ENCODE measurements at regions not wholly inside any gene's neighbourhood (a gene's known extent, or its start where the extent isn't known, plus 50 kb on each side); places are given as distances from the start of the nearest gene placed in this dataset.

DNA sequence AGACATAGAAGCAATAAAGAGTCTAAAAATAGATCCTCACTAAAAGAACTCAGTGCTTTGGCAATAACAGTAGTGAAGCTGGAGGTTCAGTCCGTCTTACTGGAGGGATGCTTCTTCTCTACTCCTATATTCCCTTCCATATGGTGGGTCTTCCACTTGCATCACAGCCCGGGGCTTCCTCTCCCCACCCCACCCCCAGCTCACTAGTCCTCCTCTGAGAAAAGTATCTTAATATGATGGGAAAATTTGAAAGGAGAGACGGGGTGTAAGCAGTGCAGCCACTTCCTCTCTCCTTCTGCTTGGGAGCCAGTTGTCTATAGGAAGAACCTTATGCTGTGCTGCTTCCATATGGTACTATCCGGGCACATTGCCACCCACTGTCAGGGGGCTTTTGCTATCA lies 57.2 kb upstream of the SPOPL start:
- DNase-seq (no peak), ATAC-seq (no peak)
- intact Hi-C loops (cut with micrococcal nuclease) = no loop called here

DNA sequence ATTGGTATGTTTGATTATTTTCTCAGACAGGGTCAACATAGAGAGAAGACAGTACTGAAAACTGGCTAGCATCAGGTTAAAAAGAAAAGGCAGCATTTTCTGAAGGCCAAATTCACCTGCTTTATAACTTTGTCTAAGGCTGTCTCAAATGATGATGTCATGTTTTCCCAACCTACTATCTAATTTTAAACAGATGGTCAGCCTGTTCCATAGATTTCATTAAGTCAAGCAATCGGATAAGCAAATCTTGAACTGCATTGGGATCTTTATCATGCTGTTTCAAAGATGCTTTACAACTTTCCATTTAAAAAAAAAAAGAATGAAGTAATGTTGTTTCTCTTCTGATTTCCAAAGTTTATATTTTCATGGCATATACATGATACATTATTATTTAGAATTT lies 56.3 kb upstream of the SPOPL start:
- ATAC-seq (no peak), DNase-seq (no peak)
- intact Hi-C loops (cut with micrococcal nuclease) = no loop called here

DNA sequence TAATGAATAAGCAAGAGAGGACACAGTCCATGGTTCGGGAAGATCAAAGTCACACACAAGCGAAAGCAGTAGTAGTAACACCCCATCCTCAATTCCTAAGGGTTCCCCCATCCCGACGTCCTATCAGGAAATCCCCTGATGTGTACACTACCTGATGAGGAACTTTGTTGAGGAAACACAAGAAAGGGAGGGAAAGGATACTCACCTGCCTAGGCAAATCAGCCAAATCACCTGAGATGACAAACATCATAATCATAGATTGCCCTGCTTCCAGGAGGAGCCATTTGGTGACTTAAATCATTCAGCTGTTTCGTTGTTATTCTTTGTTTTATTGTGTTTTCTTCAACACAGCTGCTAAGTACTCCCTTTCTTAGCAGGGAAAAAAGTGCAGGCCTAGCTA lies 55.5 kb upstream of the SPOPL start:
- ATAC-seq (no peak), DNase-seq (no peak)
- intact Hi-C loops (cut with micrococcal nuclease) = no loop called here

DNA sequence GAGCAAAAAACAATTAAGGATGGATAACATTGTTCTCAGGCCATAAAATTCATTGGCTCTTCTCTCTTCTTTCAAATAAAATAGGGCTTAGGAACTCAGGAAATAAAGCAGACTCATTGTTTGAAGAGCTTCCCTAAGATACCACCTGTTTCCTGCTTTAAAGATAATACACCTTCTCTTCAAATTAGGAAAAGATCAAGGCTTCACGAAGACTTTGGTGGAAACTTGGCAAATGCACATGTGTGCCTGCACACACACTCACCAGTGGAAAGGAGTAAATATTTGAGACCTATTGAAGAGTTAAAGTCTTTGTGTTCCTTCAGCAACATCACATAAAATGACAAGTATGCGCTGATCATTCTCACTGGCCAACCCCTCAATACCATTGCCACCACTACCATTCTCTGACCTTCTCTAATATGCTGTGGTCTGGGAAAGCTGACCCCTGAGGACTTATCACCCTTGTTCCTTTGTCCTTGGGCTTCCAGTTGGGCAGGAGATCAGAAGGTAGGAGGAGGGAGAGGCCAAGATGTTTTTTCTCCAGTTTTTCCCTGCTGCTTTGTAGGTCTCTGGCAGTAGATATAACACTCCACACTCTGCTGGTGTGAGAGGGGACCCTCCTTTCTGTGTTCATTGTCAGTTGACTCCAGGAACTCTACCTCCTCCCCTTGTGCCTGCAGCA lies 53.5 kb upstream of the SPOPL start:
- intact Hi-C loops (cut with micrococcal nuclease) = no loop called here

More for the DNA sequence above, 53.5 kb upstream of the SPOPL start:
- ATAC-seq (no peak), DNase-seq (no peak)
